Activated B cell treated with CpG ODN at 0.5 μM for 24 hours (primary cell): ENCODE measurements at regions not wholly inside any gene's neighbourhood (a gene's known extent, or its start where the extent isn't known, plus 50 kb on each side); places are given as distances from the start of the nearest gene placed in this dataset.

ENCODE experiments used
- ATAC-seq: fragments of 200-7000 bp; cut with Tn5 transposase; one replicate; pipeline ENCODE4 v1.10.0; 2021; ENCODE audit warnings: low read depth, mild to moderate bottlenecking, moderate library complexity
- CTCF ChIA-PET: fragments of 350-600 bp; sonication (Branson Sonifier 250); formaldehyde crosslinking; loops from one replicate; lab custom pipeline; 2021; ENCODE audit warnings: antibody characterized with exemption; lab: Charles Lee
- POLR2A ChIA-PET: fragments of 350-600 bp; sonication (Branson Sonifier 250); formaldehyde crosslinking; loops from one replicate; lab custom pipeline; 2021; ENCODE audit warnings: antibody characterized with exemption; lab: Charles Lee
- DNase-seq: peaks from one replicate; pipeline ENCODE4 v3.0.0; 2022
- H3K27ac Mint-ChIP-seq: one replicate; pipeline ENCODE4 v1.8.0; 2020; ENCODE audit warnings: mixed read lengths
- H3K27me3 Mint-ChIP-seq: one replicate; pipeline ENCODE4 v1.8.0; 2021; ENCODE audit warnings: mixed read lengths
- H3K36me3 Mint-ChIP-seq: one replicate; pipeline ENCODE4 v1.8.0; 2021; ENCODE audit warnings: low read depth, mixed read lengths
- H3K4me1 Mint-ChIP-seq: one replicate; pipeline ENCODE4 v1.8.0; 2021; ENCODE audit warnings: mixed read lengths
- H3K4me3 Mint-ChIP-seq: one replicate; pipeline ENCODE4 v1.8.0; 2020; ENCODE audit warnings: mild to moderate bottlenecking, mixed read lengths
- H3K9me3 Mint-ChIP-seq: one replicate; pipeline ENCODE4 v1.8.0; 2020; ENCODE audit warnings: mixed read lengths
- intact Hi-C: fragments of 100-400 bp; cut with micrococcal nuclease; formaldehyde crosslinking; loops from one replicate; pipeline ENCODE4 v1.15.1; 2024
- TF ChIP-seq, protein P1 (sequence below): fragments of 200-600 bp; IDR thresholded peaks from one replicate; pipeline ENCODE4 v1.8.0; 2022; ENCODE audit warnings: antibody characterized with exemption, mild to moderate bottlenecking

DNA sequence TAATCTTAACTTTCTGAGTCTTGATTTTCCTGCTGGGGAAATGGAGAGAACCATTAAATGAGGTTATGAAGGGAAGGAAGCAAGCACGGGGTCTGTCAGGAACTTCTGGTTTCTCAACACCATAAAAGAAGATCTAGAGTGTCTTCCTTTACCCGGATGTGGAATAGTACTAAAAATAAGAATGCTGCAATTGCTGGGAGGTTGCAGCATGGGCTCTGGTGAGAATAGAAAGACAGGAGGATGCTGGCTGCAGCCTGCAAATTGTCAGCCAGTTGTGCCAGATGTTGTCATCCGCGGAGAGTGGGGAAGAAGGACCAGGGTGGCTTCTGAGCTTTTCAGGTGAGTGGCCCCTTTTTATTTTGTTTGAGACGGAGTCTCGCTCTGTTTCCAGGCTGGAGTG is 69.3 kb upstream of the STC2 start:
- ATAC-seq = no peak
- ChIA-PET POLR2A (no interaction called here), CTCF (no interaction called here)
- no peaks in the 10 kb centered on the region for H3K36me3 Mint-ChIP-seq
- H3K27ac Mint-ChIP-seq = no peak overlapping the region
- TF ChIP-seq, protein P1, sequence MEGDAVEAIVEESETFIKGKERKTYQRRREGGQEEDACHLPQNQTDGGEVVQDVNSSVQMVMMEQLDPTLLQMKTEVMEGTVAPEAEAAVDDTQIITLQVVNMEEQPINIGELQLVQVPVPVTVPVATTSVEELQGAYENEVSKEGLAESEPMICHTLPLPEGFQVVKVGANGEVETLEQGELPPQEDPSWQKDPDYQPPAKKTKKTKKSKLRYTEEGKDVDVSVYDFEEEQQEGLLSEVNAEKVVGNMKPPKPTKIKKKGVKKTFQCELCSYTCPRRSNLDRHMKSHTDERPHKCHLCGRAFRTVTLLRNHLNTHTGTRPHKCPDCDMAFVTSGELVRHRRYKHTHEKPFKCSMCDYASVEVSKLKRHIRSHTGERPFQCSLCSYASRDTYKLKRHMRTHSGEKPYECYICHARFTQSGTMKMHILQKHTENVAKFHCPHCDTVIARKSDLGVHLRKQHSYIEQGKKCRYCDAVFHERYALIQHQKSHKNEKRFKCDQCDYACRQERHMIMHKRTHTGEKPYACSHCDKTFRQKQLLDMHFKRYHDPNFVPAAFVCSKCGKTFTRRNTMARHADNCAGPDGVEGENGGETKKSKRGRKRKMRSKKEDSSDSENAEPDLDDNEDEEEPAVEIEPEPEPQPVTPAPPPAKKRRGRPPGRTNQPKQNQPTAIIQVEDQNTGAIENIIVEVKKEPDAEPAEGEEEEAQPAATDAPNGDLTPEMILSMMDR = no peak
- H3K4me1 Mint-ChIP-seq = no peaks in the 10 kb centered on the region
- H3K9me3 Mint-ChIP-seq = peaks cover 7% of the 10 kb centered on the region
- H3K27me3 Mint-ChIP-seq = peaks cover 3% of the 10 kb centered on the region
- H3K4me3 Mint-ChIP-seq = no peak overlapping the region
- intact Hi-C loops = no loop called here
- DNase-seq = no peak

DNA sequence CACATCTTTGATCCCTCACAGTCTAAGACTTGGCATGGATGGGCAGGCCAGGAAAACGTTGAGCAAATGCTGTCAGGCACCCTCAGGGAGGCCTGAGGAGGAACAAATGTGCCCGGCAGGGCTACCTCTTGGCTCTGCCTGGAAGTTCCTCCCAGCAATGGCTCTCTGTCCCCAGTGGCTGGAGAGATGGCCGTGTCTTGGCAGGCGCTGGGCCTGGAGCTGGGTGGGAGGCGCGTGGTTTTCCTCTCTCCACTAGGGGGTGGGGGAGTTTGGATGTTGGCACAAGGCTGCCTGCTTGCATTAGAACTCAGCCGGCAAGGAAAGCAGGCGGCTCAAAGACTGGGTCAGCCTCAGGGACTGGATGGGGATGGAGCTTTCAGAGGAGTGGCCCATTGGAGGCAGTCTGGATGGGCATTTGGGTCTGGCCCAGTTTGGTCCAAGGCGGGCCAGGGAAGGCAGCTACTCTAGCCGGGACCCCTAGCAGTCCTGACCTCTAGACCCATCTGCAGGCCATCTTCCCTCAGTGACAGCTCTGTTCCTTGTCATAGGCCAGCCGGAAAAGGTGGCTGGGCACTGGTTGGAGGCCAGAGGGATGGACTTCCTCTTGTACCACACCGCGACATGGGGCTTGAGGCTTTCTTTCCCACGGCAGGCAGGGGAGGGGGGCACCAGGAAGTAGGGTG is 68.2 kb upstream of the STC2 start:
- no peaks in the 10 kb centered on the region for H3K4me1 Mint-ChIP-seq
- H3K9me3 Mint-ChIP-seq = peaks cover 3% of the 10 kb centered on the region
- no peak overlapping the region for H3K4me3 Mint-ChIP-seq
- DNase-seq (no peak), ATAC-seq (no peak)
- peaks cover 3% of the 10 kb centered on the region for H3K27me3 Mint-ChIP-seq
- intact Hi-C loops = no loop called here
- TF ChIP-seq, protein P1 = no peak
- no peak overlapping the region for H3K27ac Mint-ChIP-seq
- H3K36me3 Mint-ChIP-seq = no peaks in the 10 kb centered on the region
- ChIA-PET POLR2A (no interaction called here), CTCF (no interaction called here)

DNA sequence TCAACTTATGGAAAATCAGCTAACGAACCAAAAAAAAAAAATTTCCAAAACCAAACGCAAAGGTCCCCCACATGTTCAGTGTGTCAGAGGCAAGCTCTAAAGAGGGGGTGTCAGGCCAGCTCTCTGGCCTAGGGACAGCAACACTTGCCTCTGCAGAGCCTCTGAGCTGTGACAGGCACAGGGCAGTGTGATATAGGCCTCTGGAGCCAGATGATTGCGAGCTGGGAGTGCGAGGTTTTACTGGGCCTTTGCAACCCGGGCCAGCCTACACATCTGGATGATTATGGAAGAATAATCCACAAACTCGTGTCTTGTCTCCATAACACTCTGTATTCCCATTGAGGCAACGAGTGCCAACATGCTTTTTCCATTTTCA is 67.7 kb upstream of the STC2 start:
- TF ChIP-seq, protein P1 = no peak
- peaks cover 3% of the 10 kb centered on the region for H3K9me3 Mint-ChIP-seq
- H3K4me3 Mint-ChIP-seq = no peak overlapping the region
- intact Hi-C loops = no loop called here
- ATAC-seq = no peak
- H3K27ac Mint-ChIP-seq = no peak overlapping the region
- H3K27me3 Mint-ChIP-seq = peaks cover 3% of the 10 kb centered on the region
- DNase-seq = no peak
- no peaks in the 10 kb centered on the region for H3K36me3 Mint-ChIP-seq
- H3K4me1 Mint-ChIP-seq = no peaks in the 10 kb centered on the region
- POLR2A ChIA-PET = no interaction called here
- CTCF ChIA-PET = no interaction called here

DNA sequence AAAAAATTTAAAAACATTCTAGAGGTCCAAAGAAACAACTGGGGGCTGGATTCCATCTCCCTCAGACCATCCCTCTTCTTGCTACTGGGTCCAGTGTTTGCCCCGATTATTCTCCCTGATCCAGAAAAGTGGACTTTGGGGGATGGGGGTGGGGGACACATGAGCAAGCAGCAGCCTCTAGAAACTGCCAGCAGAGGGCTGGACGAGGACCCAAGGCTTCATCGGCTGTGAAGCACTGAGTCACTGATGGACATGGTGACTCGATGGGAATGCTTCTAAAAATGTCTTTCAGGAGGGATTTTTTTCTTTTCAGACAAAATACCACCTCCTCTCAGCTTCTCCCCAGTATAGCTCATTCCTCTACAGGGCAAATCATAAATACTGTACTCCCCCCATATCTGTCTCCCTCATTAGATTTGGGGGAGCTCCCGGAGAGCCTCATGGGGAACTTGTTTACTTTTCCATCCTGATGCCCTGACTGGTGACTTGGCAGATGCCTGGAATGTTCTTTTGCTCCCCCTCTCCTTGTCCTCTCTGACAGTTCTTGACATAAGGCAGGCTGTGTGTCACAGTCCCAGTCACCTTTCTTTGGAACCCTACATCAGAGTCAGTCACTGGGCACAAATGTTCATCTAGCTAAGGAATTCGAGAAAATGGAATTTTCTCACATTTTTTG is 67.2 kb upstream of the STC2 start:
- CTCF ChIA-PET = no interaction called here
- intact Hi-C loops = no loop called here
- Mint-ChIP-seq H3K4me1 (no peaks in the 10 kb centered on the region), H3K4me3 (no peak overlapping the region), H3K27ac (no peak overlapping the region), H3K36me3 (no peaks in the 10 kb centered on the region), H3K27me3 (peaks cover 8% of the 10 kb centered on the region), H3K9me3 (peaks cover 3% of the 10 kb centered on the region)
- POLR2A ChIA-PET = no interaction called here
- DNase-seq = no peak
- TF ChIP-seq, protein P1 = no peak
- ATAC-seq = no peak

DNA sequence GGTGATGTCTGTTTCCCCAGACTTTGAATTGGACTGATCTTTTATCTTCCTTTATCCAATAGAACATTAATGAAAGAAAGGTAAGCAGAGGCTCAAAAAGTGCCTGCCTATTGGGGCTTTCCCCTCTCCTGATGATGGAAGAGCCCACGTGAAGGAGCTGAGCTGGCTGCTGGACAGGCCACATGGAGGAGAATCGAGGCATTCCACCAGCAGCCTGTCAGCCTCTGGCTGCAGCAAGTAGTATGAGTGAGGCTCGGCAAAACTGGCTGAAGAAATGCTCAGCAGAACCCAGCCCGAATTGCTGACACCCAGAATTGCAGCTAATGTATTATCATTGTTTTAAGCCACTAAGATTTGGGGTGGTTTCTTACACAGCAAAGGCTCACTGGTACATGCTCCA is 66.5 kb upstream of the STC2 start:
- TF ChIP-seq, protein P1 = no peak
- H3K27ac Mint-ChIP-seq = no peak overlapping the region
- intact Hi-C loops = no loop called here

More for the DNA sequence above, 66.5 kb upstream of the STC2 start:
- DNase-seq (no peak), ATAC-seq (no peak)
- Mint-ChIP-seq H3K36me3 (no peaks in the 10 kb centered on the region), H3K9me3 (peaks cover 3% of the 10 kb centered on the region), H3K27me3 (peaks cover 8% of the 10 kb centered on the region), H3K4me1 (no peaks in the 10 kb centered on the region), H3K4me3 (no peak overlapping the region)
- ChIA-PET CTCF (no interaction called here), POLR2A (no interaction called here)
